RWPE2 (cell line): ENCODE measurements at regions not wholly inside any gene's neighbourhood (a gene's known extent, or its start where the extent isn't known, plus 50 kb on each side); places are given as distances from the start of the nearest gene placed in this dataset.

Experiments used
- ATAC-seq: fragments of 200-7000 bp; cut with Tn5 transposase; 3 replicates; pipeline ENCODE4 v1.9.1; 2021; ENCODE audit warnings: low read depth
- DNase-seq: peaks from one replicate; pipeline ENCODE4 v3.0.0-alpha.2; 2020; ENCODE audit warnings: low spot score
- H3K27ac ChIP-seq: fragments of 450-650 bp; 2 replicates; pipeline ENCODE4 v1.5.1; 2017; ENCODE audit warnings: mild to moderate bottlenecking; ENCODE audit not compliant: poor library complexity, severe bottlenecking
- H3K27me3 ChIP-seq: fragments of 250-450 bp; sonication (Bioruptor Pico); 2 replicates; pipeline ENCODE4 v1.5.1; 2021; ENCODE audit warnings: mild to moderate bottlenecking, moderate library complexity; ENCODE audit not compliant: insufficient read depth, poor library complexity, severe bottlenecking
- H3K36me3 ChIP-seq: fragments of 250-450 bp; sonication (Bioruptor Pico); 2 replicates; pipeline ENCODE4 v1.5.1; 2020; ENCODE audit warnings: low read depth, mild to moderate bottlenecking, moderate library complexity
- H3K4me1 ChIP-seq: fragments of 250-450 bp; sonication (Bioruptor Pico); 2 replicates; pipeline ENCODE4 v1.5.1; 2021; ENCODE audit warnings: mild to moderate bottlenecking, moderate library complexity; ENCODE audit not compliant: insufficient read depth, poor library complexity, severe bottlenecking
- H3K4me3 ChIP-seq: fragments of 250-450 bp; sonication (Bioruptor Pico); 2 replicates; pipeline ENCODE4 v1.5.1; 2021; ENCODE audit warnings: mild to moderate bottlenecking, moderate library complexity; ENCODE audit not compliant: severe bottlenecking
- H3K9me3 ChIP-seq: fragments of 250-450 bp; sonication (Bioruptor Pico); 2 replicates; pipeline ENCODE4 v1.5.1; 2021; ENCODE audit warnings: mild to moderate bottlenecking, moderate library complexity; ENCODE audit not compliant: severe bottlenecking
- CTCF ChIP-seq: fragments of 450-650 bp; IDR thresholded peaks from one replicate; pipeline ENCODE4 v1.5.1; 2017; ENCODE audit warnings: mild to moderate bottlenecking, moderate library complexity; ENCODE audit not compliant: poor library complexity, severe bottlenecking

DNA sequence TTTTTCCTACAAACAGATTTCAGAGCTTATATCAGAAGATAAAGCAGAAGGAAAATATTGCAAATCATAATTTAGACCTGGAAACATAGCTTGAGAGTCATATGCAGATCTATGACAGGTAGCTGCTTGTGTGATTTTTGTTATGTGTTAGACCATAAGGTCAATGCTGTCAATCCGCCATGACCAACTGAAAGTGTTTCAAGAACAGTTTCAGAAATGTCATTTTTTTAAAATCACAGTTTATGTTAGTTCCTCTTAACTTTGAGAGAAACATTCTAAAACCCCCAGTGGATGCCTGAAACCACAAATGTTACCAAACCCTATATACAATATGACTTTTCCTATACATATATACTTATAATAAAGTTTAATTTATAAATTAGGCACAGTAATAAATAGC lies 391.3 kb upstream of the FAM241A start:
- H3K27ac ChIP-seq, result no peak overlapping the region
- no peaks in the 10 kb centered on the region for H3K4me1 ChIP-seq
- ATAC-seq (no peak), DNase-seq (no peak)
- H3K4me3 ChIP-seq, result no peak overlapping the region
- H3K36me3 ChIP-seq, result no peaks in the 10 kb centered on the region
- no peaks in the 10 kb centered on the region for H3K27me3 ChIP-seq
- no peak for TF ChIP-seq CTCF
- no peaks in the 10 kb centered on the region for H3K9me3 ChIP-seq

GRCh38 chr4:111755571-111755970 lies 389.7 kb upstream of the FAM241A start:
- DNase-seq, result no peak
- no peaks in the 10 kb centered on the region for H3K27me3 ChIP-seq
- no peaks in the 10 kb centered on the region for H3K9me3 ChIP-seq
- no peaks in the 10 kb centered on the region for H3K4me1 ChIP-seq
- H3K27ac ChIP-seq, result no peak overlapping the region
- H3K4me3 ChIP-seq, result no peak overlapping the region
- no peak for TF ChIP-seq CTCF
- H3K36me3 ChIP-seq, result no peaks in the 10 kb centered on the region
- ATAC-seq, result no peak

DNA sequence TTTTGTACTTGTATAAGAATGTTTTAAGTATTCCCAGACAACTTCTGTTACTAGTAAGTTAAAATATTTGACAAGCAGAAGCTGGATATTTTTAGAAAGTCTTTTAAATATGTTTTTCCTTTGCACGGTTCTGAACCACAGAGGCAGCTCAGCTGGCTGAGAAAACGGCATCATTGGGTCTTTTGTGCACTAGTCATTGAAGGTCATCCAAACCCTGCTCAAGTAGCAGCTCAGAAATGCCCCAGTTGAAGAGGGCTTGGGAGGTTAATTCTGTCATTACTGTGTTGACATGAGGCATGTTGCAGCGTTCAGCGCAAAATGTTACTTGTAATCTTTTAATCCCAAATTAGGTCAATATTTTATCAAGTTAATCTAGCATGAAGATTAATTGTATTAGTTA lies 383.7 kb upstream of the FAM241A start:
- no peak for ATAC-seq

GRCh38 chr4:111770514-111770913 lies 374.7 kb upstream of the FAM241A start:
- Histone ChIP-seq H3K4me1 (no peaks in the 10 kb centered on the region), H3K4me3 (no peak overlapping the region), H3K27ac (no peak overlapping the region), H3K9me3 (no peaks in the 10 kb centered on the region), H3K36me3 (no peaks in the 10 kb centered on the region), H3K27me3 (no peaks in the 10 kb centered on the region)
- no peak for ATAC-seq
- no peak for TF ChIP-seq CTCF
- no peak for DNase-seq

More for the DNA sequence above, 383.7 kb upstream of the FAM241A start:
- H3K4me1 ChIP-seq, result no peaks in the 10 kb centered on the region
- no peaks in the 10 kb centered on the region for H3K27me3 ChIP-seq
- no peak for DNase-seq
- no peak for TF ChIP-seq CTCF
- no peaks in the 10 kb centered on the region for H3K9me3 ChIP-seq
- H3K4me3 ChIP-seq, result no peak overlapping the region
- no peak overlapping the region for H3K27ac ChIP-seq
- no peaks in the 10 kb centered on the region for H3K36me3 ChIP-seq

DNA sequence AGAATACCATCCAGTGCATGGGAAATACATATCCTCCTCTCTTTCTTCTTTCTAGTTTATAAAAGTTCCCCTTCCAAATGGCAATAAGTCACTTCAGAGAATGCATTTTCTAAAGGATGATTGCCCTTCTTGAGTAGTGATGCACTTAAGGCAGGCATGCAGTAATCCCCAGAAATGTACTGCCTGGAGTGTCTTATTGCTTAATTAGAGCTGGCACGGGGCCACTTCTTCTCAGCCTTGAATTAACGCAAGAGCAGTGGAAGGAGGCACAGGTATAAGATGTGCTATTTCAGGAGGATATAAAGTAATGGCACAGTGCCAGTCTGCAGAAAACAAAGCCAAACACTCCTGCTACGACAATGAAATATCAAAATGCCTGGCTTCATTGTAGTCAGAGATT lies 371.4 kb upstream of the FAM241A start:
- ATAC-seq (peak; percentile 82), DNase-seq (no peak)
- H3K4me3 ChIP-seq, result no peak overlapping the region
- no peaks in the 10 kb centered on the region for H3K36me3 ChIP-seq
- no peaks in the 10 kb centered on the region for H3K27me3 ChIP-seq
- no peaks in the 10 kb centered on the region for H3K4me1 ChIP-seq
- H3K9me3 ChIP-seq, result no peaks in the 10 kb centered on the region
- TF ChIP-seq CTCF, result no peak
- no peak overlapping the region for H3K27ac ChIP-seq
